Heart left ventricle (tissue), 16 donors: ENCODE measurements at regions not wholly inside any gene's neighbourhood (a gene's known extent, or its start where the extent isn't known, plus 50 kb on each side); places are given as distances from the start of the nearest gene placed in this dataset.

Experiments used
- ATAC-seq, 4 donors: fragments of 200-7000 bp; cut with Tn5 transposase; one replicate each; pipeline ENCODE4 v1.9.1; 2020 to 2022; ENCODE audit warnings: moderate library complexity in 4 of 4, mild to moderate bottlenecking in 3 of 4, moderate number of reproducible peaks in 1 of 4
- DNase-seq, 5 donors: peaks; one replicate each; pipeline ENCODE4 v3.0.0-alpha.2; 2020
- H3K27ac ChIP-seq, 12 donors: fragments of 200-600 bp; sonication (generic) in 4 of 12; one replicate each; pipeline versions ENCODE4 v1.5.0 to v1.8.0; 2016 to 2022; ENCODE audit warnings: mild to moderate bottlenecking in 2 of 12
- H3K27me3 ChIP-seq, 9 donors: fragments of 200-600 bp; sonication (generic) in 2 of 9; one replicate each; pipeline versions ENCODE4 v1.5.1 to v1.8.0; 2016 to 2022; ENCODE audit warnings: mild to moderate bottlenecking in 3 of 9
- H3K36me3 ChIP-seq, 9 donors: fragments of 200-600 bp; sonication (generic) in 2 of 9; one replicate each; pipeline versions ENCODE4 v1.5.0 to v1.8.0; 2018 to 2022; ENCODE audit warnings: mild to moderate bottlenecking in 2 of 9
- H3K4me1 ChIP-seq, 12 donors: fragments of 200-600 bp; sonication (generic) in 4 of 12; one replicate each; pipeline versions ENCODE4 v1.5.0 to v1.8.0; 2016 to 2022; ENCODE audit warnings: mild to moderate bottlenecking in 3 of 12
- H3K4me3 ChIP-seq, 12 donors: fragments of 200-600 bp; sonication (generic) in 4 of 12; one replicate each; pipeline versions ENCODE4 v1.5.0 to v1.8.0; 2017 to 2022; ENCODE audit warnings: mild to moderate bottlenecking in 9 of 12, moderate library complexity in 4 of 12
- H3K9me3 ChIP-seq, 12 donors: fragments of 200-600 bp; sonication (generic) in 4 of 12; one replicate each; pipeline versions ENCODE4 v1.5.0 to v1.8.0; 2016 to 2022; ENCODE audit warnings: mild to moderate bottlenecking in 1 of 12
- CTCF ChIP-seq, 12 donors: fragments of 200-600 bp; sonication (generic) in 4 of 12; IDR thresholded peaks; one replicate each; pipeline versions ENCODE4 v1.5.0 to v1.8.0; 2018 to 2022; ENCODE audit warnings: antibody characterized with exemption in 12 of 12, mild to moderate bottlenecking in 5 of 12
- POLR2A ChIP-seq, 2 donors: fragments of 450-650 bp; IDR thresholded peaks; one replicate each; pipeline ENCODE4 v1.6.1; 2017; ENCODE audit warnings: antibody characterized with exemption in 2 of 2, mild to moderate bottlenecking in 2 of 2, moderate library complexity in 2 of 2
- WGBS, 4 donors: extraction: QIAGEN DNeasy Blood & Tissue Kit in 2 of 4; methylation state at CpG; one replicate each; pipeline versions ENCODE4 v1.1.5 to v1.1.7; 2013 to 2018; 5-methylcytosine and 5-hydroxymethylcytosine counted together
- intact Hi-C, 10 donors: fragments of 100-400 bp; cut with DNase I; formaldehyde crosslinking; loops; one replicate each; pipeline versions ENCODE4 v1.11.1 to v1.14.2; 2022
- donor health status: ischemic (EF 13 %, LVEDD 7.1; RV severe dilation, severe dysfunction).
- donor health status: healthy with polysubstance abuse.
- donor health status: DM: no; HTN: yes; CAD: no.
- donor health status: DM: no; HTN: no; CAD: no.
- donor health status: ischemic (EF 25% LVEDD 6.9; RV normal size, moderate dysfunction).
- donor health status: ischemic (EF 25% LVEDD 5.7; RV mildly dilated, moderate dysfunction).
- donor health status: healthy.
- donor health status: DM: yes; HTN: yes; CAD: no.
- donor health status: ischemic (EF 35%, LVEDD 5.7; RV mildly dilated, moderate dysfunction).
- donor health status: nonischemic (EF 11% LVEDD 7.7; RV severe dilation, severe dysfunction).
- donor health status: DM: yes; HTN: yes; CAD: no.
- donor health status: PGD.
- donor health status: ischemic (EF 29% LVEDD 5.4; RV normal size, mild dysfunction).
- donor health status: nonischemic (EF 23%, LVEDD 6.1; RV moderate dilation, normal function).

- ATAC-seq = no peak
- intact Hi-C loops = no loop called here
- H3K9me3 ChIP-seq = peaks cover 0 to 31% (median 0%) of the 10 kb centered on the region in 12 donors
- no peak overlapping the region for H3K27ac ChIP-seq
- no peaks in the 10 kb centered on the region for H3K36me3 ChIP-seq
- H3K27me3 ChIP-seq = no peaks in the 10 kb centered on the region
- no peaks in the 10 kb centered on the region for H3K4me1 ChIP-seq
- no peak for DNase-seq
- TF ChIP-seq POLR2A (IDR thresholded peaks at IDR 0.05) = no peak
- no peak for TF ChIP-seq CTCF (IDR thresholded peaks at IDR 0.05)
- 79 to 88% (median 83%) methylated on average over 3 of the region's 3 CpGs for WGBS, 4 donors
- H3K4me3 ChIP-seq = no peak overlapping the region
Observed at GRCh38 chr7:156006024-156006423, 193.8 kb upstream of the SHH start.

GRCh38 chr7:156005202-156005691, 193.0 kb upstream of the SHH start:
- intact Hi-C loops = no loop called here
- ATAC-seq = peak in 1 of 4 donors; percentile 18

GRCh38 chr7:156004265-156005201, 192.3 kb upstream of the SHH start:
- 78 to 81% (median 81%) methylated on average over 34 to 38 of the region's 38 CpGs for WGBS, 4 donors
- Histone ChIP-seq H3K27ac (no peak overlapping the region), H3K9me3 (peaks cover 0 to 23% (median 0%) of the 10 kb centered on the region in 12 donors), H3K36me3 (no peaks in the 10 kb centered on the region), H3K27me3 (no peaks in the 10 kb centered on the region), H3K4me3 (no peak overlapping the region), H3K4me1 (no peaks in the 10 kb centered on the region)
- no peak for ATAC-seq
- intact Hi-C loops = no loop called here
- no peak for TF ChIP-seq CTCF (IDR thresholded peaks at IDR 0.05)
- no peak for TF ChIP-seq POLR2A (IDR thresholded peaks at IDR 0.05)
- DNase-seq = peak in 1 of 5 donors; percentile 6

More at GRCh38 chr7:156005202-156005691, 193.0 kb upstream of the SHH start:
- DNase-seq = no peak
- H3K4me3 ChIP-seq = no peak overlapping the region
- no peaks in the 10 kb centered on the region for H3K36me3 ChIP-seq
- 80 to 88% (median 87%) methylated on average over 10 to 12 of the region's 12 CpGs for WGBS, 4 donors
- H3K27me3 ChIP-seq = no peaks in the 10 kb centered on the region
- TF ChIP-seq CTCF (IDR thresholded peaks at IDR 0.05) = no peak
- no peak for TF ChIP-seq POLR2A (IDR thresholded peaks at IDR 0.05)
- H3K4me1 ChIP-seq = no peaks in the 10 kb centered on the region
- no peak overlapping the region for H3K27ac ChIP-seq
- H3K9me3 ChIP-seq = peaks cover 0 to 30% (median 0%) of the 10 kb centered on the region in 12 donors
